Suppressor macrophage treated with lipopolysaccharide for 1 hour (primary cell): ENCODE measurements at regions not wholly inside any gene's neighbourhood (a gene's known extent, or its start where the extent isn't known, plus 50 kb on each side); places are given as distances from the start of the nearest gene placed in this dataset.

Experiments
- DNase-seq, 3 donors: peaks; one replicate each; pipeline ENCODE4 v3.0.0-alpha.2; 2020 to 2022

- no peak for DNase-seq
Measured at GRCh38 chr6:164195942-164196281, 781.4 kb downstream of the QKI start.

GRCh38 chr6:164195278-164195941 lies 780.9 kb downstream of the QKI start:
- no peak for DNase-seq

- no peak for DNase-seq
Measured at GRCh38 chr6:164188861-164189260, 774.3 kb downstream of the QKI start.

- no peak for DNase-seq
Measured at GRCh38 chr6:164185471-164185871, 771.0 kb downstream of the QKI start.

GRCh38 chr6:164184410-164184809 lies 769.9 kb downstream of the QKI start:
- no peak for DNase-seq

GRCh38 chr6:164183556-164184123 lies 769.1 kb downstream of the QKI start:
- no peak for DNase-seq

- DNase-seq: no peak
Measured at GRCh38 chr6:164178679-164179332, 764.3 kb downstream of the QKI start.

GRCh38 chr6:164169355-164169754 lies 754.8 kb downstream of the QKI start:
- no peak for DNase-seq

- DNase-seq: no peak
Measured at GRCh38 chr6:164168595-164168994, 754.1 kb downstream of the QKI start.

- no peak for DNase-seq
Measured at GRCh38 chr6:164167873-164168405, 753.4 kb downstream of the QKI start.

GRCh38 chr6:164166996-164167395 lies 752.5 kb downstream of the QKI start:
- DNase-seq: no peak

- no peak for DNase-seq
Measured at GRCh38 chr6:164166515-164166914, 752.0 kb downstream of the QKI start.

GRCh38 chr6:164164876-164165275 lies 750.4 kb downstream of the QKI start:
- DNase-seq: no peak

GRCh38 chr6:164163239-164163638 lies 748.7 kb downstream of the QKI start:
- DNase-seq: no peak

- DNase-seq: no peak
Measured at GRCh38 chr6:164159061-164159460, 744.5 kb downstream of the QKI start.

GRCh38 chr6:164154588-164154987 lies 740.1 kb downstream of the QKI start:
- no peak for DNase-seq

- no peak for DNase-seq
Measured at GRCh38 chr6:164152611-164153010, 738.1 kb downstream of the QKI start.

- no peak for DNase-seq
Measured at GRCh38 chr6:164151161-164152120, 736.9 kb downstream of the QKI start.

- DNase-seq: no peak
Measured at GRCh38 chr6:164150232-164150631, 735.7 kb downstream of the QKI start.

- DNase-seq: no peak
Measured at GRCh38 chr6:164148788-164149187, 734.3 kb downstream of the QKI start.

- no peak for DNase-seq
Measured at GRCh38 chr6:164144316-164144715, 729.8 kb downstream of the QKI start.

GRCh38 chr6:164142322-164142721 lies 727.8 kb downstream of the QKI start:
- DNase-seq: no peak

GRCh38 chr6:164135511-164136132 lies 721.1 kb downstream of the QKI start:
- DNase-seq: no peak
